HG03442 (cell line): ENCODE measurements at regions not wholly inside any gene's neighbourhood (a gene's known extent, or its start where the extent isn't known, plus 50 kb on each side); places are given as distances from the start of the nearest gene placed in this dataset.
A peak's percentile ranks its signal among the peaks of the same experiment; 100 is the strongest.

Source experiments
- ATAC-seq: cut with Tn5 transposase; IDR thresholded peaks from one replicate; pipeline ENCODE4 v1.9.1; 2021; ENCODE audit warnings: mild to moderate bottlenecking, moderate library complexity; ENCODE audit not compliant: unreplicated experiment

- no peak for ATAC-seq
These were observed 252.4 kb upstream of the SEMA3A start for GRCh38 chr7:84446991-84447480.

DNA sequence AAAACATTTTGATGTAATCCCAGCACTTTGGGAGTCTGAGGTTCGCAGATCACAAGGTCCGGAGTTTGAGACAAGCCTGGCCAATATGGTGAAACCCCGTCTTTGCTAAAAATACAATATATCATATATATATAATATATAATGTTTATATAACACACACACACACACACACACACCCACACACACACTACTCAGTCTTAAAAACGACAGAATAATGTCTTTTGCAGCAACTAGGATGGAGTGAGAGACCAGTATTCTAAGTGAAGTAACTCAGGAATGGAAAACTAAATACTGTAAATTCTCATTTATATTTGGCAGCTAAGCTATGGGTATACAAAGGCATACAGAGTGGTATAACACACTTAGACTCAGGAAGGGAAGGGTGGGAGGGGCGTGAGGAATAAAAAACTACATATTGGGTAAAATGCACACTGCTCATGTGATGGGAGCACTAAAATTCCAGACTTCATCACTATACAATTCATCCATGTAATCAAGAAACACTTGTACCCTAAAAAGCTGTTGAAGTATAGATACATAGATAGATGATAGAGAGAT, 231.2 kb upstream of the SEMA3A start:
- ATAC-seq = no peak

GRCh38 chr7:84422790-84423189, 228.2 kb upstream of the SEMA3A start:
- no peak for ATAC-seq

GRCh38 chr7:84412161-84412969, 217.8 kb upstream of the SEMA3A start:
- no peak for ATAC-seq

- no peak for ATAC-seq
These were observed 205.1 kb upstream of the SEMA3A start for GRCh38 chr7:84399661-84400060.

DNA sequence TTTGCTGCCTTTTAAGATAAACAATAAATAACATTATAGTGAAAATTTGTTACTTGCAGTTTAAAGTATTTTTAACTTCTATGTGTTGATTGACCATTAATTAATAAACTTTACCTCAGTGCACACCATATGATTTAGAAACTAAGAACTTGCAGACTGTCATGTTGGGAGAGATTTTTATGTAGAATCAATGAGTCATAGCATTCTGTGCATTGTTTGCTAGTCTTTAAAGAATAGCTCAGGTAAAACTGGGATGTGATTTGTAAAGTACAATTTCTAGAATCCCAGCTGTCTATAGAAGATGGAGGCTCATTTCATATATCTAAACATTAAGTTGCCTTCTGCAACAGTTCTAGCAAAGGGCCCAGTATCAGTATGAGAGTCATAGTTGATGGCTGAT, 199.6 kb upstream of the SEMA3A start:
- ATAC-seq = no peak

DNA sequence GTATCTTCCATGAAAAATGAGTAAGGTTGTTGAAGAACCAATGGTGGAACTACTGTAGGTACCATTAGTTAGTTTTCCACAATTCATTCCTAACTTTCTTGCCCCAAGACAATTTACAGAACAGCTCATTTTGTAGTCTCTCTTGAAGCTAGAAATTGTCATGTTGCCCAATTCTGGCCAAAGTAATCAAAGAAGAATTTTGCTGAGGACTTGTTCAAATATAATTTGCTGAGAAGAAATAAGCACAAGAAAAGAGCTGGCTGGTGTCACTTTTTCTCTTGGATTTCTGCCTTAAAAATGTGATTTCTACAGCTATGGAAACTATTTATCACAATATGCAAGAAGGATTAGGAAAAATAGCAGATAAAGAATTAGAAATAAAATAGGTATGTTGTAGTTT, 199.2 kb upstream of the SEMA3A start:
- no peak for ATAC-seq

DNA sequence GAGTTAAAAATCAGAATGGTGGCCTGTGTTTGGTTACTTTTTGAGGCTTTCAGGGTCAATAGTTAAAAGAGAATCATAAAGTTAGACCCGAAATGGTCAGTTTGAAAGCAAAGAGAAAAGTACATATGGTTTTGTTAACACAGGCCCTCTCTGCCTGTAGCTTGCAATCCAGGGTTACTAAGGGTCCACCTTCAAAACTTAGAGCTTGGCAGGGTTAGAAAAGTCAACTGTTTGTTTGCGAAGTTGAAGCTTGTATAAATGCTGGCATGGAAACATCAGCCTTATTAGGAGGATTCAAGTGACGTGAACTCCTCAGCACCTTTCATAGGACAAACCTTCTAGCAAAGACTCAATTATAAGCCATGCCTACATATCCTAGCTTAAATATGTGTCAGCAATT, 196.3 kb upstream of the SEMA3A start:
- ATAC-seq = no peak

DNA sequence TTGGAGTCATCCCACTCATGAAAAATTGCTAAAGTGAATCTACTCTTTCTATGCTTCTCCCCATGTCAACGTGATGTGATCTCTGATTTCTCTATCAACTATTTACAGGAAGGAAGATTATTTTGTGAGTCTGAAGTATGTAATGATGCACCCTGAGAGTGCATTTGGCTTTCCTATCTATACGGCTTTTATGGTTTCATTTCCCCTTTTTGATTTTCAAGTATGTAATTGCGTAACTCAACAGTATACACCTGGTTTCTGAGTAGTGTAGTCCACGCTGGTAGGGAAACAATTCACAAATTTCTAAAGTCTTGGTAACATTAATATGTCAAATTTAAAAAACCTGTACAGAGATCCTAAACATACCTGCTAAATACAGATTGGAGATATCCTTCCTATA, 194.7 kb upstream of the SEMA3A start:
- ATAC-seq = peak; percentile 95

GRCh38 chr7:84387595-84387994, 193.0 kb upstream of the SEMA3A start:
- no peak for ATAC-seq

DNA sequence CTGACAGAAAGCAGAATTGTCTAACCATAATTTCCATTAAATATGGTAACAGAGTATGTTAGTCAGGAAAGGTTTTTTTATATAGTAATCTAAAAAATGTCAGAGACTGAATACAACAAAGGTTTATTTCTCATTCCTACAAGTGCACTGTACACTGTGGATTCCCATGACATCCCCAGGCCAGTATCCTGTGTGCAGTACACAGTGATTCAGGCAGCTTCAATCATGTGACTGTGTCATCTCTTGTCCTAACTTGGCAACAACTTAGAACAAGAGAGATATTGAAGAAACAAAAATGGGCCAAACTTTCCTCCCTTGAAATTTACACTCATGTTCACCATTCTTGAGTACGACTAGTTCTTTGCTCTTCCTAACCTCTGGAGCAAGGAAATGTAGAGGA, 189.8 kb upstream of the SEMA3A start:
- ATAC-seq = no peak

DNA sequence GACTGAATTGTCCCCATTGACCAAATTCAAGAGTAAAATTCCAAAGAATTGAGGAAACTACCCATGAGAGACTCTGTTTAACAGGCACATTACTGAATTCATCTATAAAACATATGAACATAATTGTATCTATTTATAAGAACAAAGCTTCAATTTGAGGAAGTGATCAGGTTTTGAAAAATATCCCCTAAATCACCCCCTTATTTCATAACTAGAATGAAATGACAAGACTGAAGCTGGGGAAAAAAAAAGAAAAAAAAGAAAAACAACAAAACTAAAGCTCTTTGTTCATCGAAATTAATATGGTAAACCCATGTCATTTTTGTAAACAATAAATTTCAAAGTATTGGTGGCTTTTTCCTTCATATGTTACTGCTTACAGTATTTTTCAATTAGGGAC, 184.9 kb upstream of the SEMA3A start:
- ATAC-seq = no peak

DNA sequence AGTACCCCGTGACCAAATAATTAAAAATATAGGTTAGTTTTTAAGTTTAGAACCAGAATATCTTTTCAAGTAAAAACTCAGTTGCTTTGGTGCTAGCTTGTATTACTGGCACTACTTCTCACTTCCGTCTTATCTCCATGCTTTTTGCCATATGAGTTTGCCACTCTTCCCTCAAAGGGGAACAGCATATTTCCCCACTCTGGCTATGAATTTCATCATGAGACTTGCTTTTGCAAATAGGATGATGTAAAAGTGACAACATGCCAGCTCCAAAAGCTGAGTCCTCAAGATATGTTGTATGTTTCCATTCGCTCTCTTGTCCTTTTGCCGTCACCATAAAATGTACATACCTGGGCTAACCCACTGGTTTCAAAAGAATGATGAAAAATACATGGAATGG, 178.1 kb upstream of the SEMA3A start:
- ATAC-seq = no peak

GRCh38 chr7:84372155-84372621, 177.6 kb upstream of the SEMA3A start:
- no peak for ATAC-seq

DNA sequence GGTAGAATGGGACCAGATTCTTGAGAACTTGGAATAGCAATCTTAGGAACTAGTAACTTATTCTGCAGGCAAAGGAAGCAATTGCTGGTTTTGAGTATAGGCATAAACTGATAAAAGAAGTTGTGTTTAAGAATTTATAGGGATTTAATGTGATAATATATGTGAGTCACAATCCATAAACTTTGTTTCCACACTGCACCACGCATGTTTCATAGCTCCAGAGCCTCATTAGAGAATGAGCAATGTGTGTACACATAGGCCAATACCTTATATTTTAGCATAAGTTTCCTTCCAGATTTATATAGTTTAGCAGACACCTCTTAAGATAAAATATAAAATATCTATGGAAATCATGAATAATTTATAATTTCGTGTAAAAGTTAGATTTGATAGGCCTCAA, 175.5 kb upstream of the SEMA3A start:
- ATAC-seq = no peak

GRCh38 chr7:84368122-84368521, 173.5 kb upstream of the SEMA3A start:
- no peak for ATAC-seq

GRCh38 chr7:84364708-84365107, 170.1 kb upstream of the SEMA3A start:
- ATAC-seq = no peak

- no peak for ATAC-seq
These were observed 169.2 kb upstream of the SEMA3A start for GRCh38 chr7:84363741-84364140.

- no peak for ATAC-seq
These were observed 168.2 kb upstream of the SEMA3A start for GRCh38 chr7:84362828-84363227.

GRCh38 chr7:84362360-84362759, 167.8 kb upstream of the SEMA3A start:
- no peak for ATAC-seq

DNA sequence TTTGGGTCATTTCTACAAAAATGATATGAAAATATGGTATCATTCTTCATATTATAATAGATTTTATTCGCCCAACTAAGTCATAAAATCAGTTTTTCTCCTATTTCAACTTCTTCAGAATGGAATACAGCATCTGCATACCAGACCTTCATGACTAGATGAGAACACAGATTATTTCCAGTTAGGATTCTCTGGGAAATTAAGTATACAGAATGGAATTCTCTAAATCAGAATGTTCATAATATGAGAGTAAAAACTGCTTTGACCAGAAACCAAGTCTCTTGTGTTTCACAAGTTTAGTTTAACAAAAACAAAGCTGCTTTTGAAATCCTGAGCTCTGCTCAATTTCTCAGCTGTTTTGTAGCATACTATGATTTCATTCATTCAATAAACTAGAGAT, 160.3 kb upstream of the SEMA3A start:
- no peak for ATAC-seq

DNA sequence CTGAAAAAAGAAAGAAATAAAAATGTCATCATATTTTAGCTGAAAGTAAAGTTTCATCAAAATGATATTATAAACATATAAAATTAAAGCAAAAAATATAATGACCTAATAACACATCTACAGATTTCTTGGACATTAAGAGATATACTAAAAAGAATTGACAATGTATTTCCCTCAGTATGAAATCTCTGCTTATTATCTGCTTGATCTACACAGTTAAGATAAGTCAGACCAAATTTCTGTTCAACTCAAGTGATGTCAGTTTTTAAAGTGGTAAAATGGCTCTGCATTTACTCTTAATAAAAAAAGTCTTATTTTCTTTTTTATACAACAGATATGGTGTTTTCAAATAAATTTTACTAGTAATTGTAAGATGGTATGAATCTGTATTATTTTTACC, 159.4 kb upstream of the SEMA3A start:
- ATAC-seq = no peak

- no peak for ATAC-seq
These were observed 144.7 kb upstream of the SEMA3A start for GRCh38 chr7:84339306-84339705.
